DND-41 (cell line): ENCODE measurements at regions not wholly inside any gene's neighbourhood (a gene's known extent, or its start where the extent isn't known, plus 50 kb on each side); places are given as distances from the start of the nearest gene placed in this dataset.

ENCODE experiments used
- CTCF ChIP-seq: IDR thresholded peaks from 2 replicates; pipeline ENCODE4 v1.5.1; 2012; ENCODE audit warnings: borderline replicate concordance, low read length, moderate library complexity, mild to moderate bottlenecking; ENCODE audit not compliant: poor library complexity, severe bottlenecking; ENCODE audit errors: extremely low read depth
- EZH2 ChIP-seq: IDR thresholded peaks from 3 replicates; pipeline ENCODE4 v1.6.1; 2012; ENCODE audit warnings: borderline replicate concordance, low read depth, mild to moderate bottlenecking, moderate library complexity, low read length, inconsistent platforms; ENCODE audit not compliant: severe bottlenecking

- TF ChIP-seq EZH2 (no peak), CTCF (no peak)
Observed at GRCh38 chr7:41459183-41459582, 243.7 kb downstream of the INHBA start.
